ENCODE measurements at regions not wholly inside any gene's neighbourhood (a gene's known extent, or its start where the extent isn't known, plus 50 kb on each side); places are given as distances from the start of the nearest gene placed in this dataset.

GRCh38 chr15:91383532-91383931 lies 283.5 kb downstream of the SV2B start:
- Histone ChIP-seq H3K4me3 (no peak overlapping the region), H3K4me1 (ENCODE audit: low read depth) (no peaks in the 10 kb centered on the region), H3K27me3 (no peaks in the 10 kb centered on the region), H3K9me3 (ENCODE audit: low read depth) (no peaks in the 10 kb centered on the region), H3K27ac (no peak overlapping the region), H3K36me3 (no peaks in the 10 kb centered on the region)
- DNase-seq (ENCODE audit: low read depth in 1 of 2, low spot score in 1 of 2) = no peak
- no peak for TF ChIP-seq CTCF (IDR thresholded peaks at IDR 0.05; ENCODE audit: low read depth, low read length)

GRCh38 chr15:91384189-91384730 lies 284.2 kb downstream of the SV2B start:
- no peaks in the 10 kb centered on the region for H3K9me3 ChIP-seq (ENCODE audit: low read depth)
- H3K4me3 ChIP-seq = no peak overlapping the region
- no peaks in the 10 kb centered on the region for H3K4me1 ChIP-seq (ENCODE audit: low read depth)
- H3K27ac ChIP-seq = no peak overlapping the region
- no peaks in the 10 kb centered on the region for H3K27me3 ChIP-seq
- no peak for DNase-seq (ENCODE audit: low read depth in 1 of 2, low spot score in 1 of 2)
- H3K36me3 ChIP-seq = no peaks in the 10 kb centered on the region
- TF ChIP-seq CTCF (IDR thresholded peaks at IDR 0.05; ENCODE audit: low read depth, low read length) = no peak

- no peaks in the 10 kb centered on the region for H3K9me3 ChIP-seq (ENCODE audit: low read depth)
- DNase-seq (ENCODE audit: low read depth in 1 of 2, low spot score in 1 of 2) = peak in 1 of 2 donors; percentile 29
- H3K4me3 ChIP-seq = no peak overlapping the region
- no peak for TF ChIP-seq CTCF (IDR thresholded peaks at IDR 0.05; ENCODE audit: low read depth, low read length)
- H3K27ac ChIP-seq = no peak overlapping the region
- H3K27me3 ChIP-seq = no peaks in the 10 kb centered on the region
- H3K4me1 ChIP-seq (ENCODE audit: low read depth) = no peaks in the 10 kb centered on the region
- no peaks in the 10 kb centered on the region for H3K36me3 ChIP-seq
Measured at GRCh38 chr15:91385311-91385710, 285.3 kb downstream of the SV2B start.

GRCh38 chr15:91393186-91393585 lies 293.1 kb downstream of the SV2B start:
- no peak for TF ChIP-seq CTCF (IDR thresholded peaks at IDR 0.05; ENCODE audit: low read depth, low read length)
- Histone ChIP-seq H3K36me3 (no peaks in the 10 kb centered on the region), H3K27me3 (no peaks in the 10 kb centered on the region), H3K9me3 (ENCODE audit: low read depth) (no peaks in the 10 kb centered on the region), H3K4me1 (ENCODE audit: low read depth) (no peaks in the 10 kb centered on the region), H3K4me3 (no peak overlapping the region), H3K27ac (no peak overlapping the region)
- DNase-seq (ENCODE audit: low read depth in 1 of 2, low spot score in 1 of 2) = no peak

- H3K27me3 ChIP-seq = no peaks in the 10 kb centered on the region
- H3K27ac ChIP-seq = no peak overlapping the region
- no peaks in the 10 kb centered on the region for H3K36me3 ChIP-seq
- H3K4me1 ChIP-seq (ENCODE audit: low read depth) = no peaks in the 10 kb centered on the region
- no peaks in the 10 kb centered on the region for H3K9me3 ChIP-seq (ENCODE audit: low read depth)
- H3K4me3 ChIP-seq = no peak overlapping the region
- no peak for DNase-seq (ENCODE audit: low read depth in 1 of 2, low spot score in 1 of 2)
- no peak for TF ChIP-seq CTCF (IDR thresholded peaks at IDR 0.05; ENCODE audit: low read depth, low read length)
Measured at GRCh38 chr15:91400481-91400880, 300.4 kb downstream of the SV2B start.

Measured in cardiac muscle cell (in vitro differentiated cells and primary cell).